WTC11 (cell line): ENCODE measurements at regions not wholly inside any gene's neighbourhood (a gene's known extent, or its start where the extent isn't known, plus 50 kb on each side); places are given as distances from the start of the nearest gene placed in this dataset.

Experiments
- ATAC-seq: fragments of 200-7000 bp; cut with Tn5 transposase; 2 replicates; pipeline ENCODE4 v1.10.0; 2021; ENCODE audit warnings: mild to moderate bottlenecking, moderate library complexity
- CTCF ChIA-PET: fragments of 300-600 bp; sonication (Branson Sonifier 250); formaldehyde crosslinking; loops from one replicate; lab custom pipeline; 2021; ENCODE audit warnings: antibody characterized with exemption; lab: Charles Lee
- POLR2A ChIA-PET: fragments of 350-600 bp; sonication (Branson Sonifier 250); formaldehyde crosslinking; loops from one replicate; lab custom pipeline; 2021; ENCODE audit warnings: antibody characterized with exemption; lab: Charles Lee
- DNase-seq: peaks from one replicate; pipeline ENCODE4 v3.0.0; 2021; ENCODE audit warnings: low spot score
- H3K27ac Mint-ChIP-seq: 2 replicates; pipeline ENCODE4 v1.8.0; 2021; ENCODE audit warnings: mixed read lengths
- H3K27me3 Mint-ChIP-seq: 2 replicates; pipeline ENCODE4 v1.8.0; 2021; ENCODE audit warnings: low read depth, mild to moderate bottlenecking, moderate library complexity, mixed read lengths
- H3K36me3 Mint-ChIP-seq: 2 replicates; pipeline ENCODE4 v1.8.0; 2021; ENCODE audit warnings: mixed read lengths
- H3K4me1 Mint-ChIP-seq: 2 replicates; pipeline ENCODE4 v1.8.0; 2022; ENCODE audit warnings: mixed read lengths
- H3K4me3 Mint-ChIP-seq: 2 replicates; pipeline ENCODE4 v1.8.0; 2021; ENCODE audit warnings: mild to moderate bottlenecking, moderate library complexity, mixed read lengths
- H3K9me3 Mint-ChIP-seq: 2 replicates; pipeline ENCODE4 v1.8.0; 2021; ENCODE audit warnings: mixed read lengths
- GRHL2 ChIP-seq: fragments of 250-450 bp; sonication (Bioruptor Pico); IDR thresholded peaks from 2 replicates; pipeline ENCODE4 v1.8.0; 2022; ENCODE audit warnings: mild to moderate bottlenecking, moderate library complexity; ENCODE audit not compliant: insufficient replicate concordance, severe bottlenecking
- GTF2I ChIP-seq: fragments of 250-450 bp; sonication (Bioruptor Pico); conservative IDR thresholded peaks from 2 replicates; pipeline ENCODE4 v1.4.0; 2021; ENCODE audit warnings: mild to moderate bottlenecking
- IRF2 ChIP-seq: sonication (generic); formaldehyde crosslinking; IDR thresholded peaks from 2 replicates; pipeline ENCODE4 v1.8.0; 2022; ENCODE audit warnings: low read depth, missing genetic modification reagents, borderline replicate concordance
- JAZF1 ChIP-seq: fragments of 250-450 bp; sonication (Bioruptor Pico); IDR thresholded peaks from 2 replicates; pipeline ENCODE4 v1.9.0; 2021; ENCODE audit warnings: moderate library complexity, mild to moderate bottlenecking, inconsistent platforms
- MYBL2 ChIP-seq: sonication (generic); formaldehyde crosslinking; IDR thresholded peaks from 2 replicates; pipeline ENCODE4 v1.8.1; 2023; ENCODE audit warnings: mild to moderate bottlenecking, moderate library complexity, missing genetic modification reagents
- NFE2L1 ChIP-seq: sonication (generic); formaldehyde crosslinking; IDR thresholded peaks from 2 replicates; pipeline ENCODE4 v1.8.1; 2023; ENCODE audit warnings: missing genetic modification reagents
- NR3C1 ChIP-seq: sonication (generic); formaldehyde crosslinking; conservative IDR thresholded peaks from 2 replicates; pipeline ENCODE4 v1.8.1; 2023; ENCODE audit warnings: low read depth, mild to moderate bottlenecking, missing genetic modification reagents
- RORB ChIP-seq: fragments of 250-450 bp; sonication (Bioruptor Pico); IDR thresholded peaks from 2 replicates; pipeline ENCODE4 v1.9.0; 2021; ENCODE audit warnings: mild to moderate bottlenecking
- TCF7 ChIP-seq: sonication (generic); formaldehyde crosslinking; IDR thresholded peaks from 2 replicates; pipeline ENCODE4 v1.8.0; 2022; ENCODE audit warnings: mild to moderate bottlenecking, low read depth, missing genetic modification reagents, moderate library complexity
- TEAD1 ChIP-seq: sonication (generic); formaldehyde crosslinking; IDR thresholded peaks from 2 replicates; pipeline ENCODE4 v1.8.0; 2022; ENCODE audit warnings: mild to moderate bottlenecking, missing genetic modification reagents
- TEAD4 ChIP-seq: sonication (generic); formaldehyde crosslinking; IDR thresholded peaks from 2 replicates; pipeline ENCODE4 v1.8.0; 2022; ENCODE audit warnings: mild to moderate bottlenecking, missing genetic modification reagents
- TP53 ChIP-seq: sonication (generic); formaldehyde crosslinking; IDR thresholded peaks from 2 replicates; pipeline ENCODE4 v1.8.1; 2023; ENCODE audit warnings: mild to moderate bottlenecking, missing genetic modification reagents
- ZNF263 ChIP-seq: sonication (generic); formaldehyde crosslinking; IDR thresholded peaks from 2 replicates; pipeline ENCODE4 v1.8.1; 2022; ENCODE audit warnings: low read depth, mild to moderate bottlenecking, moderate library complexity, missing genetic modification reagents
- TF ChIP-seq, protein P1 (sequence below): sonication (generic); formaldehyde crosslinking; IDR thresholded peaks from 2 replicates; pipeline ENCODE4 v1.8.1; 2022; ENCODE audit warnings: mild to moderate bottlenecking, moderate library complexity, missing genetic modification reagents
- TF ChIP-seq, protein P2 (sequence below): fragments of 200-600 bp; IDR thresholded peaks from 2 replicates; pipeline ENCODE4 v1.8.0; 2022; ENCODE audit warnings: antibody characterized with exemption
- TF ChIP-seq, protein P3 (sequence below): fragments of 250-450 bp; sonication (Bioruptor Pico); IDR thresholded peaks from 2 replicates; pipeline ENCODE4 v2.1.2; 2022; ENCODE audit warnings: mild to moderate bottlenecking, moderate library complexity
- TF ChIP-seq, protein P4 (sequence below): fragments of 250-450 bp; sonication (Bioruptor Pico); IDR thresholded peaks from 2 replicates; pipeline ENCODE4 v1.9.0; 2021; ENCODE audit warnings: moderate library complexity, mild to moderate bottlenecking, inconsistent platforms, borderline replicate concordance
- TF ChIP-seq, protein P5 (sequence below): sonication (generic); formaldehyde crosslinking; IDR thresholded peaks from 2 replicates; pipeline ENCODE4 v1.8.0; 2022; ENCODE audit warnings: mild to moderate bottlenecking, missing genetic modification reagents
- TF ChIP-seq, protein P6 (sequence below): sonication (generic); formaldehyde crosslinking; IDR thresholded peaks from 2 replicates; pipeline ENCODE4 v1.8.0; 2023; ENCODE audit warnings: mild to moderate bottlenecking, missing genetic modification reagents
- TF ChIP-seq, protein P7 (sequence below): sonication (generic); formaldehyde crosslinking; IDR thresholded peaks from 2 replicates; pipeline ENCODE4 v1.8.1; 2022; ENCODE audit warnings: low read depth, missing genetic modification reagents, borderline replicate concordance
- TF ChIP-seq, protein P8 (sequence below): sonication (generic); formaldehyde crosslinking; IDR thresholded peaks from 2 replicates; pipeline ENCODE4 v1.8.0; 2022; ENCODE audit warnings: missing genetic modification reagents

DNA sequence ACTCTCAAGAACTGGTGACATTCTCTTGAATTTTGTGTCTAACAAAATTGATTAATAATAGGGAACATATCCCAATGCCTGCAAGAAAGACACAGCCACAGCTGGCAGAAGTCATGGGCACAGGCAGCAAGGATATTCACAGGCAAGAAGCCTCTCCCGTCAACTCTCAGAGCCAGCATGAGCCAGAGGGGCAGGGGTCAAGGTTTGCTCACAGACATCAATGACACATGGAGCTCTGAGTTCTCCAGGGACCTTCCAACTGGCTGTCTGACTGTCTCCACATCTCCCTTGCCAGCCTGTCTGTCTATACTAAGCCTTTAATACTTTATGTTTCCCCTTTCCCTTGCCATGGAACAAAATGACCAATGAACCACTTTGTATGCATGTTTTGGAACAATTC, 101.5 kb upstream of the RAB4A start (continued):
- TF ChIP-seq, protein P1, sequence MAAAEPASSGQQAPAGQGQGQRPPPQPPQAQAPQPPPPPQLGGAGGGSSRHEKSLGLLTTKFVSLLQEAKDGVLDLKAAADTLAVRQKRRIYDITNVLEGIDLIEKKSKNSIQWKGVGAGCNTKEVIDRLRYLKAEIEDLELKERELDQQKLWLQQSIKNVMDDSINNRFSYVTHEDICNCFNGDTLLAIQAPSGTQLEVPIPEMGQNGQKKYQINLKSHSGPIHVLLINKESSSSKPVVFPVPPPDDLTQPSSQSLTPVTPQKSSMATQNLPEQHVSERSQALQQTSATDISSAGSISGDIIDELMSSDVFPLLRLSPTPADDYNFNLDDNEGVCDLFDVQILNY (CRISPR knock-in tag) = no peak
- TF ChIP-seq ZNF263 (CRISPR knock-in tag) (no peak), MYBL2 (no peak), GRHL2 (no peak), TEAD4 (no peak), NFE2L1 (CRISPR knock-in tag) (no peak), NR3C1 (CRISPR knock-in tag) (no peak), JAZF1 (CRISPR knock-in tag) (no peak)
- TF ChIP-seq, protein P2, sequence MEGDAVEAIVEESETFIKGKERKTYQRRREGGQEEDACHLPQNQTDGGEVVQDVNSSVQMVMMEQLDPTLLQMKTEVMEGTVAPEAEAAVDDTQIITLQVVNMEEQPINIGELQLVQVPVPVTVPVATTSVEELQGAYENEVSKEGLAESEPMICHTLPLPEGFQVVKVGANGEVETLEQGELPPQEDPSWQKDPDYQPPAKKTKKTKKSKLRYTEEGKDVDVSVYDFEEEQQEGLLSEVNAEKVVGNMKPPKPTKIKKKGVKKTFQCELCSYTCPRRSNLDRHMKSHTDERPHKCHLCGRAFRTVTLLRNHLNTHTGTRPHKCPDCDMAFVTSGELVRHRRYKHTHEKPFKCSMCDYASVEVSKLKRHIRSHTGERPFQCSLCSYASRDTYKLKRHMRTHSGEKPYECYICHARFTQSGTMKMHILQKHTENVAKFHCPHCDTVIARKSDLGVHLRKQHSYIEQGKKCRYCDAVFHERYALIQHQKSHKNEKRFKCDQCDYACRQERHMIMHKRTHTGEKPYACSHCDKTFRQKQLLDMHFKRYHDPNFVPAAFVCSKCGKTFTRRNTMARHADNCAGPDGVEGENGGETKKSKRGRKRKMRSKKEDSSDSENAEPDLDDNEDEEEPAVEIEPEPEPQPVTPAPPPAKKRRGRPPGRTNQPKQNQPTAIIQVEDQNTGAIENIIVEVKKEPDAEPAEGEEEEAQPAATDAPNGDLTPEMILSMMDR = no peak
- TF ChIP-seq, protein P3, sequence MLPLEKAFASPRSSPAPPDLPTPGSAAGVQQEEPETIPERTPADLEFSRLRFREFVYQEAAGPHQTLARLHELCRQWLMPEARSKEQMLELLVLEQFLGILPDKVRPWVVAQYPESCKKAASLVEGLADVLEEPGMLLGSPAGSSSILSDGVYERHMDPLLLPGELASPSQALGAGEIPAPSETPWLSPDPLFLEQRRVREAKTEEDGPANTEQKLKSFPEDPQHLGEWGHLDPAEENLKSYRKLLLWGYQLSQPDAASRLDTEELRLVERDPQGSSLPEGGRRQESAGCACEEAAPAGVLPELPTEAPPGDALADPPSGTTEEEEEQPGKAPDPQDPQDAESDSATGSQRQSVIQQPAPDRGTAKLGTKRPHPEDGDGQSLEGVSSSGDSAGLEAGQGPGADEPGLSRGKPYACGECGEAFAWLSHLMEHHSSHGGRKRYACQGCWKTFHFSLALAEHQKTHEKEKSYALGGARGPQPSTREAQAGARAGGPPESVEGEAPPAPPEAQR (CRISPR knock-in tag) = no peak
- TF ChIP-seq, protein P4, sequence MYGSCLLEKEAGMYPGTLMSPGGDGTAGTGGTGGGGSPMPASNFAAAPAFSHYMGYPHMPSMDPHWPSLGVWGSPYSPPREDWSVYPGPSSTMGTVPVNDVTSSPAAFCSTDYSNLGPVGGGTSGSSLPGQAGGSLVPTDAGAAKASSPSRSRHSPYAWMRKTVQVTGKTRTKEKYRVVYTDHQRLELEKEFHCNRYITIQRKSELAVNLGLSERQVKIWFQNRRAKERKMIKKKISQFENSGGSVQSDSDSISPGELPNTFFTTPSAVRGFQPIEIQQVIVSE (CRISPR knock-in tag) = no peak
- TF ChIP-seq, protein P5, sequence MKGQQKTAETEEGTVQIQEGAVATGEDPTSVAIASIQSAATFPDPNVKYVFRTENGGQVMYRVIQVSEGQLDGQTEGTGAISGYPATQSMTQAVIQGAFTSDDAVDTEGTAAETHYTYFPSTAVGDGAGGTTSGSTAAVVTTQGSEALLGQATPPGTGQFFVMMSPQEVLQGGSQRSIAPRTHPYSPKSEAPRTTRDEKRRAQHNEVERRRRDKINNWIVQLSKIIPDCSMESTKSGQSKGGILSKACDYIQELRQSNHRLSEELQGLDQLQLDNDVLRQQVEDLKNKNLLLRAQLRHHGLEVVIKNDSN (CRISPR knock-in tag) = no peak

DNA sequence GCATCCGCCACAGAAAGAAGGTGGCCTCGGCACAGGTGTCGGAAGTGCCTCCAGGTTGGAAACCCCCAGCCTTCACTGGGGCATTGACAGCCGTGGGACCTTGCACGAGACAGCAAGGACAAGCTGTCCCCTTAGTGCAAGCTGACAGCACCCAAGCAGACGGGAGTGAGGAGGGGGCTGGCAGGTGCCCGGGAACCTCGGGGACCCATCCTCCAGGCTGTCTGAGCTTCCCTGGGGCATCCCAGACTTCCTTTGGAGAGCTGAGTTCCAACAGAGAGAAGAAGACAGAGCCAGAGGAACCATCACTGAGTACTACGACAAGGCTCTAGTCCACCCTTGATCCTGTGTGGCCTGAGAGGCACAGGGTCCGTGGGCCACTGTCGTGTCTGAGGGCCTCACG, 100.6 kb upstream of the RAB4A start:
- ChIA-PET CTCF (no interaction called here), POLR2A (no interaction called here)
- TF ChIP-seq, protein P6, sequence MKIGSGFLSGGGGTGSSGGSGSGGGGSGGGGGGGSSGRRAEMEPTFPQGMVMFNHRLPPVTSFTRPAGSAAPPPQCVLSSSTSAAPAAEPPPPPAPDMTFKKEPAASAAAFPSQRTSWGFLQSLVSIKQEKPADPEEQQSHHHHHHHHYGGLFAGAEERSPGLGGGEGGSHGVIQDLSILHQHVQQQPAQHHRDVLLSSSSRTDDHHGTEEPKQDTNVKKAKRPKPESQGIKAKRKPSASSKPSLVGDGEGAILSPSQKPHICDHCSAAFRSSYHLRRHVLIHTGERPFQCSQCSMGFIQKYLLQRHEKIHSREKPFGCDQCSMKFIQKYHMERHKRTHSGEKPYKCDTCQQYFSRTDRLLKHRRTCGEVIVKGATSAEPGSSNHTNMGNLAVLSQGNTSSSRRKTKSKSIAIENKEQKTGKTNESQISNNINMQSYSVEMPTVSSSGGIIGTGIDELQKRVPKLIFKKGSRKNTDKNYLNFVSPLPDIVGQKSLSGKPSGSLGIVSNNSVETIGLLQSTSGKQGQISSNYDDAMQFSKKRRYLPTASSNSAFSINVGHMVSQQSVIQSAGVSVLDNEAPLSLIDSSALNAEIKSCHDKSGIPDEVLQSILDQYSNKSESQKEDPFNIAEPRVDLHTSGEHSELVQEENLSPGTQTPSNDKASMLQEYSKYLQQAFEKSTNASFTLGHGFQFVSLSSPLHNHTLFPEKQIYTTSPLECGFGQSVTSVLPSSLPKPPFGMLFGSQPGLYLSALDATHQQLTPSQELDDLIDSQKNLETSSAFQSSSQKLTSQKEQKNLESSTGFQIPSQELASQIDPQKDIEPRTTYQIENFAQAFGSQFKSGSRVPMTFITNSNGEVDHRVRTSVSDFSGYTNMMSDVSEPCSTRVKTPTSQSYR (CRISPR knock-in tag) = no peak
- TF ChIP-seq TCF7 (CRISPR knock-in tag) (no peak), GTF2I (CRISPR knock-in tag) (no peak), RORB (CRISPR knock-in tag) (no peak), TEAD1 (CRISPR knock-in tag) (no peak), TP53 (CRISPR knock-in tag) (no peak), NR3C1 (CRISPR knock-in tag) (no peak), IRF2 (CRISPR knock-in tag) (no peak), ZNF263 (CRISPR knock-in tag) (no peak)
- TF ChIP-seq, protein P7, sequence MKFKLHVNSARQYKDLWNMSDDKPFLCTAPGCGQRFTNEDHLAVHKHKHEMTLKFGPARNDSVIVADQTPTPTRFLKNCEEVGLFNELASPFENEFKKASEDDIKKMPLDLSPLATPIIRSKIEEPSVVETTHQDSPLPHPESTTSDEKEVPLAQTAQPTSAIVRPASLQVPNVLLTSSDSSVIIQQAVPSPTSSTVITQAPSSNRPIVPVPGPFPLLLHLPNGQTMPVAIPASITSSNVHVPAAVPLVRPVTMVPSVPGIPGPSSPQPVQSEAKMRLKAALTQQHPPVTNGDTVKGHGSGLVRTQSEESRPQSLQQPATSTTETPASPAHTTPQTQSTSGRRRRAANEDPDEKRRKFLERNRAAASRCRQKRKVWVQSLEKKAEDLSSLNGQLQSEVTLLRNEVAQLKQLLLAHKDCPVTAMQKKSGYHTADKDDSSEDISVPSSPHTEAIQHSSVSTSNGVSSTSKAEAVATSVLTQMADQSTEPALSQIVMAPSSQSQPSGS (CRISPR knock-in tag) = no peak
- TF ChIP-seq, protein P4 (CRISPR knock-in tag) = no peak
- TF ChIP-seq, protein P8, sequence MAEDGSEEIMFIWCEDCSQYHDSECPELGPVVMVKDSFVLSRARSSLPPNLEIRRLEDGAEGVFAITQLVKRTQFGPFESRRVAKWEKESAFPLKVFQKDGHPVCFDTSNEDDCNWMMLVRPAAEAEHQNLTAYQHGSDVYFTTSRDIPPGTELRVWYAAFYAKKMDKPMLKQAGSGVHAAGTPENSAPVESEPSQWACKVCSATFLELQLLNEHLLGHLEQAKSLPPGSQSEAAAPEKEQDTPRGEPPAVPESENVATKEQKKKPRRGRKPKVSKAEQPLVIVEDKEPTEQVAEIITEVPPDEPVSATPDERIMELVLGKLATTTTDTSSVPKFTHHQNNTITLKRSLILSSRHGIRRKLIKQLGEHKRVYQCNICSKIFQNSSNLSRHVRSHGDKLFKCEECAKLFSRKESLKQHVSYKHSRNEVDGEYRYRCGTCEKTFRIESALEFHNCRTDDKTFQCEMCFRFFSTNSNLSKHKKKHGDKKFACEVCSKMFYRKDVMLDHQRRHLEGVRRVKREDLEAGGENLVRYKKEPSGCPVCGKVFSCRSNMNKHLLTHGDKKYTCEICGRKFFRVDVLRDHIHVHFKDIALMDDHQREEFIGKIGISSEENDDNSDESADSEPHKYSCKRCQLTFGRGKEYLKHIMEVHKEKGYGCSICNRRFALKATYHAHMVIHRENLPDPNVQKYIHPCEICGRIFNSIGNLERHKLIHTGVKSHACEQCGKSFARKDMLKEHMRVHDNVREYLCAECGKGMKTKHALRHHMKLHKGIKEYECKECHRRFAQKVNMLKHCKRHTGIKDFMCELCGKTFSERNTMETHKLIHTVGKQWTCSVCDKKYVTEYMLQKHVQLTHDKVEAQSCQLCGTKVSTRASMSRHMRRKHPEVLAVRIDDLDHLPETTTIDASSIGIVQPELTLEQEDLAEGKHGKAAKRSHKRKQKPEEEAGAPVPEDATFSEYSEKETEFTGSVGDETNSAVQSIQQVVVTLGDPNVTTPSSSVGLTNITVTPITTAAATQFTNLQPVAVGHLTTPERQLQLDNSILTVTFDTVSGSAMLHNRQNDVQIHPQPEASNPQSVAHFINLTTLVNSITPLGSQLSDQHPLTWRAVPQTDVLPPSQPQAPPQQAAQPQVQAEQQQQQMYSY (CRISPR knock-in tag) = no peak
- DNase-seq (no peak), ATAC-seq (no peak)
- no peak overlapping the region for H3K27ac Mint-ChIP-seq
- no peaks in the 10 kb centered on the region; the same call in none of the 2 replicates for H3K27me3 Mint-ChIP-seq
- H3K4me3 Mint-ChIP-seq = no peak overlapping the region
- peaks cover 6% of the 10 kb centered on the region; the same call in 1 of the 2 replicates for H3K36me3 Mint-ChIP-seq
- H3K4me1 Mint-ChIP-seq = peaks cover 26% of the 10 kb centered on the region
- H3K9me3 Mint-ChIP-seq = peaks cover 4% of the 10 kb centered on the region
